ENCODE measurements at regions not wholly inside any gene's neighbourhood (a gene's known extent, or its start where the extent isn't known, plus 50 kb on each side); places are given as distances from the start of the nearest gene placed in this dataset.
A peak's percentile ranks its signal among the peaks of the same experiment; 100 is the strongest.

DNA sequence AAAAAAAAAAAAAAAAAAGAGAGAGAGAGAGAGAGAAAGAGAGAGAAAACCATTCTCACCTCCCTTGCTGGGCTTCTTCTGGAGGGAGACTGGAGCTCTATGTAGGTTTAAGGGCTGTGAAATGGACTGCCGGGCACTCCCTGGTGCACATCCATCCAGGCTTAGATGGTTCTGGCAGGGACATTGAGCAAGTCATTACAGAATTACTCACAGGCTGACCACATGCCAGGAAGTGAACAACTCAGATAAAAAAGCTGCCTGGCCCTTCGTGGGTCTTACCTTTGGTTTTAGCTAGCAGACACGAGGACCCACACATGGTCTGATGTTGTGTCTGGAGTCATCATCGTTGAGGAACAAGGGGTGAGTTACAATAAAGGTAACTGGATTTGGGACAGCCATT lies 847.4 kb upstream of the EEF2KMT start:
- Mint-ChIP-seq H3K27ac (no peak overlapping the region), H3K4me3 (no peak overlapping the region), H3K36me3 (ENCODE audit: low read depth) (no peaks in the 10 kb centered on the region), H3K9me3 (peaks cover 15% of the 10 kb centered on the region), H3K4me1 (no peaks in the 10 kb centered on the region), H3K27me3 (ENCODE audit: low read depth) (peaks cover 17% of the 10 kb centered on the region)
- TF ChIP-seq, protein P1, sequence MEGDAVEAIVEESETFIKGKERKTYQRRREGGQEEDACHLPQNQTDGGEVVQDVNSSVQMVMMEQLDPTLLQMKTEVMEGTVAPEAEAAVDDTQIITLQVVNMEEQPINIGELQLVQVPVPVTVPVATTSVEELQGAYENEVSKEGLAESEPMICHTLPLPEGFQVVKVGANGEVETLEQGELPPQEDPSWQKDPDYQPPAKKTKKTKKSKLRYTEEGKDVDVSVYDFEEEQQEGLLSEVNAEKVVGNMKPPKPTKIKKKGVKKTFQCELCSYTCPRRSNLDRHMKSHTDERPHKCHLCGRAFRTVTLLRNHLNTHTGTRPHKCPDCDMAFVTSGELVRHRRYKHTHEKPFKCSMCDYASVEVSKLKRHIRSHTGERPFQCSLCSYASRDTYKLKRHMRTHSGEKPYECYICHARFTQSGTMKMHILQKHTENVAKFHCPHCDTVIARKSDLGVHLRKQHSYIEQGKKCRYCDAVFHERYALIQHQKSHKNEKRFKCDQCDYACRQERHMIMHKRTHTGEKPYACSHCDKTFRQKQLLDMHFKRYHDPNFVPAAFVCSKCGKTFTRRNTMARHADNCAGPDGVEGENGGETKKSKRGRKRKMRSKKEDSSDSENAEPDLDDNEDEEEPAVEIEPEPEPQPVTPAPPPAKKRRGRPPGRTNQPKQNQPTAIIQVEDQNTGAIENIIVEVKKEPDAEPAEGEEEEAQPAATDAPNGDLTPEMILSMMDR (IDR thresholded peaks at IDR 0.05; ENCODE audit: unreplicated experiment in 3 of 3), result no peak

DNA sequence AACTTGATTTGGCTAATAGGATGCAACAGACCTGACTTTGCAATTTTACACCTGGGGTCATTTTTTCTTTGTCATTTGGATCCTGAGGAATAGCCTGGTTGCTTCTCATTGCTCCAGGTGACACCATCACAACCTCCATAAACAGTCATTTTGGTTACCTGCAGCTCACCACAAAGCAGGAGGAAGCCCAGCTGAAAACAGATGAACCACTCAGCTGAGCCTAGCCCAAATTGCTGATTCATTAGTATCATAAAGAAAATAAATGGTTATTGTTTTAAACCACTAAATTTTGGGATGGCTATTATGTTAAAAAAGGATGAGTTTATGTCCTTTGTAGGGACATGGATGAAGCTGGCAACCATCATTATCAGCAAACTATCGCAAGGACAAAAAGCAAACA lies 841.0 kb upstream of the EEF2KMT start:
- H3K9me3 Mint-ChIP-seq, result peaks cover 31% of the 10 kb centered on the region
- H3K36me3 Mint-ChIP-seq (ENCODE audit: low read depth), result no peaks in the 10 kb centered on the region
- H3K4me3 Mint-ChIP-seq, result no peak overlapping the region
- TF ChIP-seq, protein P1 (IDR thresholded peaks at IDR 0.05; ENCODE audit: unreplicated experiment in 3 of 3), result no peak
- no peak overlapping the region for H3K27ac Mint-ChIP-seq
- H3K4me1 Mint-ChIP-seq, result no peaks in the 10 kb centered on the region
- peaks cover 12% of the 10 kb centered on the region for H3K27me3 Mint-ChIP-seq (ENCODE audit: low read depth)

DNA sequence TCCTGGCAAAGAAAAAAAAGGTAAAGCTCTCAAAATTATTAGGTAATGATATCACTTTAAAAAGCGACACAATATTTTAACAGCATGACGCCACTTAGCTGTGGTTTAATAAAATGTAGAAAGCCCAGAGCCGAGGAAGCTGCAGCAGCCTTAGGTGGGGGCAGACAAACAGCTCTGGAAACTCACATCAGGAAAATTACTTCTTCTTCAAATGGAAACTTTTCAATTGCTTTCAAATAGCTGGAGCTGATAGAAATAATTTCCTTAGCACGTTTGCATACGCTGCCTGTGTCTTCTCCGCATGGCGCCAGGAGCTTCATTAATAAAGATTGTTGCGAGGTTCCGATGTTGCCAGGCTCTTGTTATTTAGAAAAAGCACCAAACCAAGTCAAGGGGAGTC lies 835.3 kb upstream of the EEF2KMT start:
- H3K4me1 Mint-ChIP-seq, result no peaks in the 10 kb centered on the region
- no peak overlapping the region for H3K4me3 Mint-ChIP-seq
- TF ChIP-seq, protein P1 (IDR thresholded peaks at IDR 0.05; ENCODE audit: unreplicated experiment in 3 of 3), result no peak
- H3K27ac Mint-ChIP-seq, result no peak overlapping the region
- H3K27me3 Mint-ChIP-seq (ENCODE audit: low read depth), result peaks cover 12% of the 10 kb centered on the region
- H3K9me3 Mint-ChIP-seq, result peaks cover 14% of the 10 kb centered on the region
- H3K36me3 Mint-ChIP-seq (ENCODE audit: low read depth), result no peaks in the 10 kb centered on the region

DNA sequence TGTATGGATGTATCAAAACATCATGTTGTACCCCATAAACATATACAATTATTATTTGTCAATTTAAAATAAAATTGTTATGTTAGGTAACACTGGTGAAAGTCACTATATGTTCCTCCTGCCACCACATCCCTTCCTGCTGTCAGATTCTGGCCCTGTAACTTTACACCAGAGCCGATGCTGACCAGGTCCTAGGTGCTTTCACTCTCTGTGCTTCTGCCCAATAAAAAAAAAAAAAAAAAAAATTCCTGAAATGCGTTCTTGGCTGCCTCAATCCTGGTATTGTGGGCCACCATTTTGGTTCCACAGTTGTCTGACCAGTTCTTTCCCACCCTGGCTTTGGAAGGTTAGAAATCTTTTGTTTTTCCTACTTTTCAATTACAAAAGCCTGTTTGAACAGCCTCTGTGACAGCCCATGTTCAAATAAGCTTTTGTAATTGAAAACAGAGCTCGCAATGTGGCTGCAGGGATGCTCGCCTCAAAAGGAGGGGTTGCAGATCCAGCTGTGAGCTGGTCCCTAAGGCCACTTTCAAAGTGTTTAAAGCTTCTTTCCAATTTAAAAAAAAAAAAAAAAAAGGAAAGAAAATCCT lies 831.0 kb upstream of the EEF2KMT start:
- H3K27me3 Mint-ChIP-seq (ENCODE audit: low read depth), result peaks cover 9% of the 10 kb centered on the region
- no peaks in the 10 kb centered on the region for H3K9me3 Mint-ChIP-seq
- H3K4me1 Mint-ChIP-seq, result no peaks in the 10 kb centered on the region
- TF ChIP-seq, protein P1 (IDR thresholded peaks at IDR 0.05; ENCODE audit: unreplicated experiment in 3 of 3), result no peak
- no peak overlapping the region for H3K4me3 Mint-ChIP-seq
- H3K27ac Mint-ChIP-seq, result peak overlapping the region in 1 of 3 experiments; percentile 29
- no peaks in the 10 kb centered on the region for H3K36me3 Mint-ChIP-seq (ENCODE audit: low read depth)

DNA sequence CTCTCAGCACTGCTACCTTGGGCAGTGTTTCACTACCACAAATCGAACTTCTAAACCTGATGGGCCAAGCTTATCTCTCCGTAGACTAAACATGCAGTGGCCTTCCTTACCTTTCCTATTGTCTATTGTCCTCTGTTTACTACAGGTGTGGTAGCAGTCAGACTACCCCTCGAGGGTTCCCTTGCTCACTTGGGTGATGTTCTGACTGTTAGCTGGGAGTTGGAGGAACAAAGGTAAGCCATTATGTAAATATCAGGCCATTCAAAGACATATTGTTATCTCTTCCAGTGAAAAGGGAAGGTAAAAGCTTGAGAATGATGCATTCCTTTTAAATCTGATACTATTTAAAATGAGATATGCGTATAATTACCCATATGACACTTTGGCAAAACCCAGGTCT lies 828.3 kb upstream of the EEF2KMT start:
- H3K9me3 Mint-ChIP-seq, result no peaks in the 10 kb centered on the region
- no peak overlapping the region for H3K4me3 Mint-ChIP-seq
- H3K4me1 Mint-ChIP-seq, result no peaks in the 10 kb centered on the region
- peaks cover 6% of the 10 kb centered on the region for H3K27me3 Mint-ChIP-seq (ENCODE audit: low read depth)
- H3K27ac Mint-ChIP-seq, result no peak overlapping the region
- TF ChIP-seq, protein P1 (IDR thresholded peaks at IDR 0.05; ENCODE audit: unreplicated experiment in 3 of 3), result no peak
- no peaks in the 10 kb centered on the region for H3K36me3 Mint-ChIP-seq (ENCODE audit: low read depth)

DNA sequence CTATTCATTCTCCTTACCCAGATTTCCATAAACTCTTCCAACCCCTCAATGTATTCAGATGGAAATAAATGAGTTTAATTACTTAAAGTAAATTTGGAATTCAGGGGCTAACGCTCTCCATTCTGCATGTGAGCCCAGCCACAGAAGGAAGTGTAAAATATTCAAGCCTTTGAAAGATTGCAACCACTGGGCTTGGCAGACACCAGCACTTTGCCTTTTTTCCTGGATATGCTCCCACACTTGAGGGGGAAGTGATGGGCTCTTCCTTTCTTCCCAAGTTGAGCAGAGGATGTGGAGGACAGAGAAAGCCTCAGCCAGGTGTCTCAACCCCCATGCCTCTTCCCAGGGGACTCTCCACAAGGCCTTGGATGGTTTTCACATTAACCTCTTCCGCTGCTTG lies 825.1 kb upstream of the EEF2KMT start:
- Mint-ChIP-seq H3K9me3 (no peaks in the 10 kb centered on the region), H3K27ac (no peak overlapping the region), H3K4me3 (no peak overlapping the region), H3K36me3 (ENCODE audit: low read depth) (no peaks in the 10 kb centered on the region), H3K27me3 (ENCODE audit: low read depth) (peaks cover 9% of the 10 kb centered on the region), H3K4me1 (no peaks in the 10 kb centered on the region)
- TF ChIP-seq, protein P1 (IDR thresholded peaks at IDR 0.05; ENCODE audit: unreplicated experiment in 3 of 3), result no peak

Measured in nephron (organoid).